H1 (cell line): ENCODE measurements at regions not wholly inside any gene's neighbourhood (a gene's known extent, or its start where the extent isn't known, plus 50 kb on each side); places are given as distances from the start of the nearest gene placed in this dataset.

Source experiments
- CTCF ChIA-PET: fragments of 300-600 bp; sonication (Branson Sonifier 250); formaldehyde crosslinking; loops from one replicate; lab custom pipeline; 2021; ENCODE audit not compliant: partially characterized antibody; lab: Charles Lee
- POLR2A ChIA-PET: fragments of 300-600 bp; sonication (Branson Sonifier 250); formaldehyde crosslinking; loops from one replicate; lab custom pipeline; 2021; ENCODE audit warnings: inconsistent platforms; ENCODE audit not compliant: partially characterized antibody; lab: Charles Lee
- DNase-seq, 2 experiments: peaks; one replicate each; pipeline versions ENCODE4 v3.0.0 to v3.0.0-alpha.2; 2010 to 2022; ENCODE audit warnings: low spot score in 2 of 2, low read depth in 1 of 2, mixed read lengths in 1 of 2
- FAIRE-seq: peaks from 2 replicates; lab custom pipeline; 2011; peaks lifted over from hg19 to GRCh38; lab: Jason Lieb, UNC
- H2AFZ ChIP-seq: 2 replicates; pipeline ENCODE4 v1.8.1; 2012; ENCODE audit warnings: low read length, inconsistent platforms
- H2AK5ac ChIP-seq: 2 replicates; pipeline ENCODE4 v1.6.1; 2013; ENCODE audit warnings: low read depth, low read length
- H2BK120ac ChIP-seq: replicated peaks from 2 replicates; pipeline ENCODE3; 2013; ENCODE audit warnings: low read depth, low read length, inconsistent platforms
- H2BK12ac ChIP-seq: 2 replicates; pipeline ENCODE4 v1.6.1; 2013; ENCODE audit warnings: low read depth, low read length
- H2BK15ac ChIP-seq: 2 replicates; pipeline ENCODE4 v1.6.1; 2013; ENCODE audit warnings: low read length
- H2BK20ac ChIP-seq: 2 replicates; pipeline ENCODE4 v1.6.1; 2013; ENCODE audit warnings: low read length
- H2BK5ac ChIP-seq: 2 replicates; pipeline ENCODE4 v1.6.1; 2013; ENCODE audit warnings: low read depth, low read length
- H3K14ac ChIP-seq: 2 replicates; pipeline ENCODE4 v1.6.1; 2013; ENCODE audit warnings: inconsistent platforms; ENCODE audit not compliant: insufficient read length
- H3K18ac ChIP-seq: 2 replicates; pipeline ENCODE4 v1.6.1; 2013; ENCODE audit warnings: low read length; ENCODE audit errors: extremely low read depth
- H3K23ac ChIP-seq: 2 replicates; pipeline ENCODE4 v1.6.1; 2013; ENCODE audit warnings: inconsistent platforms; ENCODE audit not compliant: insufficient read length
- H3K23me2 ChIP-seq: 2 replicates; pipeline ENCODE4 v1.6.1; 2013; ENCODE audit warnings: low read depth, low read length
- H3K27ac ChIP-seq: 2 replicates; pipeline ENCODE4 v1.6.1; 2011; ENCODE audit warnings: low read depth, low read length, inconsistent platforms
- H3K27me3 ChIP-seq, 4 experiments: replicated peaks in 1 of 4; 1 replicate in 1 of 4; 2 replicates in 3 of 4; pipeline versions ENCODE4 v1.6.1 to v1.8.1; 2011 to 2013; ENCODE audit warnings: low read length in 3 of 4, mild to moderate bottlenecking in 3 of 4, inconsistent platforms in 2 of 4, mixed read lengths in 2 of 4, moderate library complexity in 1 of 4; ENCODE audit not compliant: control insufficient read depth in 3 of 4, insufficient read depth in 3 of 4; ENCODE audit errors: extremely low read depth in 1 of 4
- H3K36me3 ChIP-seq, 4 experiments: 2 replicates each; pipeline versions ENCODE4 v1.6.1 to v1.8.1; 2011 to 2013; ENCODE audit warnings: mild to moderate bottlenecking in 4 of 4, low read length in 3 of 4, moderate library complexity in 2 of 4, control low read depth in 1 of 4, inconsistent platforms in 1 of 4; ENCODE audit not compliant: insufficient read depth in 4 of 4, control insufficient read depth in 2 of 4
- H3K4ac ChIP-seq: replicated peaks from 2 replicates; pipeline ENCODE3; 2013; ENCODE audit warnings: low read length, low read depth, mixed read lengths, inconsistent platforms; ENCODE audit not compliant: insufficient read length
- H3K4me1 ChIP-seq, 4 experiments: replicated peaks in 1 of 4; 1 replicate in 1 of 4; 2 replicates in 3 of 4; pipeline versions ENCODE4 v1.6.1 to v1.8.1; 2011 to 2013; ENCODE audit warnings: low read length in 3 of 4, inconsistent platforms in 2 of 4, mixed read lengths in 1 of 4; ENCODE audit not compliant: insufficient read depth in 4 of 4, control insufficient read depth in 3 of 4
- H3K4me2 ChIP-seq, 2 experiments: 2 replicates each; pipeline versions ENCODE4 v1.6.1 to v1.8.1; 2011 to 2013; ENCODE audit warnings: low read depth in 2 of 2, low read length in 2 of 2, control low read depth in 1 of 2, inconsistent platforms in 1 of 2, mild to moderate bottlenecking in 1 of 2; ENCODE audit not compliant: insufficient read depth in 1 of 2
- H3K4me3 ChIP-seq, 4 experiments: fragments of 200-600, 300-600 bp in 1 of 4; sonication (generic), shearing (Covaris generic), sonication (Bioruptor Twin) in 1 of 4; 2 replicates each; pipeline versions ENCODE4 v1.5.1 to v1.8.1; 2011 to 2016; ENCODE audit warnings: low read length in 4 of 4, low read depth in 3 of 4, control low read depth in 2 of 4, inconsistent platforms in 2 of 4, mild to moderate bottlenecking in 2 of 4, mixed read lengths in 1 of 4, moderate library complexity in 1 of 4; ENCODE audit not compliant: insufficient read depth in 2 of 4; ENCODE audit errors: extremely low read depth in 1 of 4
- H3K56ac ChIP-seq: replicated peaks from 2 replicates; pipeline ENCODE3; 2013; ENCODE audit warnings: low read depth, mild to moderate bottlenecking, mixed read lengths, low read length, inconsistent platforms; ENCODE audit not compliant: insufficient read length
- H3K79me1 ChIP-seq: 2 replicates; pipeline ENCODE4 v1.6.1; 2013; ENCODE audit warnings: low read depth, low read length, control low read depth
- H3K79me2 ChIP-seq, 2 experiments: 2 replicates each; pipeline versions ENCODE4 v1.6.1 to v1.8.1; 2012 to 2013; ENCODE audit warnings: low read length in 2 of 2, mild to moderate bottlenecking in 2 of 2, inconsistent platforms in 1 of 2; ENCODE audit not compliant: insufficient read depth in 2 of 2, control insufficient read depth in 1 of 2
- H3K9ac ChIP-seq, 4 experiments: replicated peaks in 1 of 4; 1 replicate in 1 of 4; 2 replicates in 3 of 4; pipeline versions ENCODE4 v1.6.1 to v1.8.1; 2011 to 2013; ENCODE audit warnings: low read depth in 3 of 4, low read length in 3 of 4, control low read depth in 2 of 4, mild to moderate bottlenecking in 2 of 4, moderate library complexity in 2 of 4, inconsistent platforms in 1 of 4; ENCODE audit errors: extremely low read depth in 1 of 4
- H3K9me3 ChIP-seq, 2 experiments: 2 replicates each; pipeline versions ENCODE4 v1.6.1 to v1.8.1; 2012 to 2013; ENCODE audit warnings: mild to moderate bottlenecking in 2 of 2, moderate library complexity in 2 of 2, control low read depth in 1 of 2, inconsistent platforms in 1 of 2, low read depth in 1 of 2, low read length in 1 of 2, mixed read lengths in 1 of 2; ENCODE audit not compliant: insufficient read depth in 2 of 2
- H4K20me1 ChIP-seq, 2 experiments: replicated peaks in 1 of 2; 2 replicates each; pipeline versions ENCODE3 to v1.8.1; 2011 to 2013; ENCODE audit warnings: inconsistent platforms in 2 of 2, low read length in 2 of 2, mild to moderate bottlenecking in 1 of 2; ENCODE audit not compliant: insufficient read depth in 2 of 2, control insufficient read depth in 1 of 2
- H4K5ac ChIP-seq: 2 replicates; pipeline ENCODE4 v1.6.1; 2013; ENCODE audit warnings: low read length, low read depth, mixed read lengths, inconsistent platforms; ENCODE audit not compliant: insufficient read length
- H4K8ac ChIP-seq: 2 replicates; pipeline ENCODE4 v1.8.0; 2013; ENCODE audit warnings: mild to moderate bottlenecking, moderate library complexity, low read length, inconsistent platforms; ENCODE audit not compliant: insufficient read depth; ENCODE audit errors: extremely low read depth
- H4K91ac ChIP-seq: replicated peaks from 2 replicates; pipeline ENCODE3; 2013; ENCODE audit warnings: low read length, mixed read lengths, inconsistent platforms; ENCODE audit not compliant: insufficient read length
- ASH2L ChIP-seq: fragments of 200-600, 300-600 bp; sonication (generic); IDR thresholded peaks from one replicate; pipeline ENCODE4 v1.7.1; 2017; ENCODE audit warnings: low read length
- BCL11A ChIP-seq, 2 experiments: IDR thresholded peaks; one replicate each; pipeline ENCODE4 v1.6.1; 2011; ENCODE audit warnings: low read depth in 2 of 2, low read length in 2 of 2, mild to moderate bottlenecking in 2 of 2
- CEBPB ChIP-seq: IDR thresholded peaks from 2 replicates; pipeline ENCODE4 v1.6.1; 2012; ENCODE audit warnings: low read depth, low read length
- FOSL1 ChIP-seq: IDR thresholded peaks from 2 replicates; pipeline ENCODE4 v1.6.1; 2011; ENCODE audit warnings: mild to moderate bottlenecking, low read depth, low read length, moderate library complexity; ENCODE audit not compliant: insufficient read depth
- HDAC6 ChIP-seq: IDR thresholded peaks from one replicate; pipeline ENCODE4 v1.7.1; 2012; ENCODE audit warnings: low read depth, mild to moderate bottlenecking, inconsistent platforms, low read length, moderate library complexity
- PHF8 ChIP-seq: fragments of 200-600 bp; sonication (generic); conservative IDR thresholded peaks from 2 replicates; pipeline ENCODE4 v1.7.1; 2012; ENCODE audit warnings: low read depth, mild to moderate bottlenecking, inconsistent platforms, low read length, moderate library complexity
- RAD21 ChIP-seq, 2 experiments: IDR thresholded peaks in 1 of 2; conservative IDR thresholded peaks in 1 of 2; 2 replicates each; pipeline ENCODE4 v1.6.1; 2011; ENCODE audit warnings: low read depth in 2 of 2, low read length in 2 of 2, improper control_type of control experiment in 1 of 2, inconsistent platforms in 1 of 2, mild to moderate bottlenecking in 1 of 2, moderate library complexity in 1 of 2
- RBBP5 ChIP-seq: IDR thresholded peaks from 2 replicates; pipeline ENCODE4 v1.7.1; 2012; ENCODE audit warnings: low read depth, mild to moderate bottlenecking, inconsistent platforms, low read length, moderate library complexity, borderline replicate concordance
- SAP30 ChIP-seq: fragments of 300-600 bp; sonication (generic); IDR thresholded peaks from 2 replicates; pipeline ENCODE4 v1.7.1; 2012; ENCODE audit warnings: low read length, moderate library complexity, mild to moderate bottlenecking, inconsistent platforms; ENCODE audit not compliant: insufficient read depth, insufficient replicate concordance
- SP4 ChIP-seq: IDR thresholded peaks from 2 replicates; pipeline ENCODE4 v1.6.1; 2012; ENCODE audit warnings: low read length, inconsistent platforms
- WGBS, 2 experiments: shearing (Covaris generic) in 1 of 2; methylation state at CpG; one replicate each; pipeline versions ENCODE4 v1.1.6 to v1.1.7; 2013 to 2015; ENCODE audit warnings: low lambda C conversion rate in 2 of 2, mixed read lengths in 2 of 2, inconsistent platforms in 1 of 2, low coverage in 1 of 2, missing lambda C conversion rate in 1 of 2; ENCODE audit not compliant: insufficient replicate concordance in 2 of 2, insufficient coverage in 1 of 2, insufficient read length in 1 of 2; ENCODE audit errors: extremely low coverage in 1 of 2, missing lambda C conversion rate in 1 of 2; 5-methylcytosine and 5-hydroxymethylcytosine counted together
- TF ChIP-seq, protein P1 (sequence below): IDR thresholded peaks from 2 replicates; pipeline ENCODE4 v1.6.1; 2011; ENCODE audit warnings: low read length, improper control_type of control experiment

DNA sequence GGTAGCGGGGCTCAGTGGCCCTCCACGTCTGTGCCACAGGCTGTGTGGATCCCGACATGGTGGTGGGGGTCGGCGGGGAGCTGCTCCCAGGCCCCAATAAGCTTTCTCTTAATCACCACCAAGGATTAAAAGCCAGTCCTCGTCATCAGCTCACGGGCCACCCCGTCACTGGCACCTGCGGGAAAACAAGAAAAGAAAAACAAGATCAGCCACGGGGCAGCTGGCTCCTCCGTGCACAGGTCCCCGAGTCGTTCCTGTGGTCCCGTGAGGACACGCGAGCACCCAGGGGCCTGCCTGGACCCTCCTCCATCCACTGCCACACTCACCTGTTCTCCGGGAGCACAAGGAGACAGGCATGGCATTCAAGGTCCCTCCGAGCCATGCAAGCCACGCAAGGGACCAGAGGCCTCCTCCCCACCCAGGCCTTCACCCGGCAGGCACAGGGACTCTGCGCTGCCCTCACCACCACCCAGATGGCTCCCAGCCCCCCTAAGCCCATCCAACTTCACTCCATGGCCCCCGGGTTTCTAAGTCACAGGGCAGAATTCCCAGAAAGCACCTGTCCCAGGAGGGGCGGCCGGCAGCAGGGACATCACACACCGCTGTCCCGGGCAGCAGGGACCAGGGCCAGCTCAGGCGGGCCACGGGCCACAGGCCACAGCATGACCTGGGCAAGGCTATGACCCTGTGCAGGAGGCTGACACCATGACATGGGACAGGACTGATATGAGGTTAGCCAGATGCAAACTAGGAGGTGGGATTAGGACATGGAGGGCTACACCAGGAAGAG is 72.0 kb downstream of the NCOR2 start:
- H2BK5ac ChIP-seq = no peak overlapping the region
- no peak overlapping the region for H3K4me3 ChIP-seq
- no peak overlapping the region for H2BK12ac ChIP-seq
- H3K56ac ChIP-seq = no peak overlapping the region
- DNase-seq (no peak), FAIRE-seq (no peak)
- H4K8ac ChIP-seq = no peak overlapping the region
- no peak overlapping the region for H2BK20ac ChIP-seq
- H3K79me2 ChIP-seq = peaks cover 10 to 99% of the 10 kb centered on the region in 2 experiments
- no peak overlapping the region for H2BK120ac ChIP-seq
- H3K4me2 ChIP-seq = no peak overlapping the region
- no peak overlapping the region for H3K14ac ChIP-seq
- no peak overlapping the region; the same call in 1 of the 2 replicates for H3K27ac ChIP-seq
- peaks cover 0 to 4% (median 1%) of the 10 kb centered on the region in 4 experiments; a peak in 3 of 8 replicates for H3K36me3 ChIP-seq
- no peaks in the 10 kb centered on the region; the same call in 1 of the 2 replicates for H3K23me2 ChIP-seq
- CTCF ChIA-PET = interaction anchor here (0.9 to 2.4 kb wide), 4 partner anchors 11 to 271 kb away, joined by 3 to 14 read pairs (median 4); no protein-coding TSS in a partner anchor
- peaks cover 0 to 22% (median 15%) of the 10 kb centered on the region in 4 experiments; a peak in 6 of 7 replicates for H3K4me1 ChIP-seq
- no peak overlapping the region for H4K5ac ChIP-seq
- no peak overlapping the region for H3K18ac ChIP-seq
- no peaks in the 10 kb centered on the region for H3K9me3 ChIP-seq
- 90% methylated on average over 28 of the region's 28 CpGs; no CpG with 5 or more reads in 1 of the 2 experiments for WGBS, 2 experiments
- H3K79me1 ChIP-seq = peaks cover 30% of the 10 kb centered on the region
- POLR2A ChIA-PET = interaction anchor here (0.6 to 1.4 kb wide), 3 partner anchors 11 to 22 kb away, joined by 3 read pairs; no protein-coding TSS in a partner anchor
- no peak overlapping the region for H2BK15ac ChIP-seq
- no peak overlapping the region for H2AK5ac ChIP-seq
- peaks cover 23 to 37% of the 10 kb centered on the region in 2 experiments for H4K20me1 ChIP-seq
- H4K91ac ChIP-seq = no peak overlapping the region
- H3K4ac ChIP-seq = no peak overlapping the region
- no peak overlapping the region for H3K9ac ChIP-seq
- no peaks in the 10 kb centered on the region for H3K27me3 ChIP-seq
- no peak overlapping the region for H2AFZ ChIP-seq
- no peak overlapping the region for H3K23ac ChIP-seq
- no peak for TF ChIP-seq PHF8
- TF ChIP-seq FOSL1 = no peak
- TF ChIP-seq CEBPB = no peak
- TF ChIP-seq HDAC6 = no peak
- no peak for TF ChIP-seq ASH2L
- TF ChIP-seq, protein P1, sequence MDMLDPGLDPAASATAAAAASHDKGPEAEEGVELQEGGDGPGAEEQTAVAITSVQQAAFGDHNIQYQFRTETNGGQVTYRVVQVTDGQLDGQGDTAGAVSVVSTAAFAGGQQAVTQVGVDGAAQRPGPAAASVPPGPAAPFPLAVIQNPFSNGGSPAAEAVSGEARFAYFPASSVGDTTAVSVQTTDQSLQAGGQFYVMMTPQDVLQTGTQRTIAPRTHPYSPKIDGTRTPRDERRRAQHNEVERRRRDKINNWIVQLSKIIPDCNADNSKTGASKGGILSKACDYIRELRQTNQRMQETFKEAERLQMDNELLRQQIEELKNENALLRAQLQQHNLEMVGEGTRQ = no peak
- no peak for TF ChIP-seq SP4
- no peak for TF ChIP-seq RAD21 (IDR thresholded peaks at IDR 0.05 in 1 of 2, conservative IDR thresholded peaks at IDR 0.05 in 1 of 2; ENCODE audit: low read depth in 2 of 2, low read length in 2 of 2)
- no peak for TF ChIP-seq BCL11A (IDR thresholded peaks at IDR 0.05; ENCODE audit: low read depth in 2 of 2, low read length in 2 of 2)
- no peak for TF ChIP-seq SAP30
- no peak for TF ChIP-seq RBBP5
